ENCODE measurements at regions not wholly inside any gene's neighbourhood (a gene's known extent, or its start where the extent isn't known, plus 50 kb on each side); places are given as distances from the start of the nearest gene placed in this dataset.

GRCh38 chr4:178165251-178165950 is 723.2 kb upstream of the AGA start:
- Histone ChIP-seq H4K20me1 (ENCODE audit: insufficient read depth, low read length) (no peaks in the 10 kb centered on the region), H3K27ac (ENCODE audit: low read depth in 1 of 2, low read length in 2 of 2) (no peak overlapping the region), H3K79me2 (ENCODE audit: insufficient read depth, low read length) (no peaks in the 10 kb centered on the region), H2AFZ (ENCODE audit: insufficient read depth, low read depth, low read length, poor library complexity, severe bottlenecking) (no peak overlapping the region), H3K4me2 (replicated peaks; ENCODE audit: extremely low read depth, low read length, poor library complexity, severe bottlenecking) (no peak overlapping the region), H3K36me3 (replicated peaks in 1 of 2; ENCODE audit: control insufficient read depth in 1 of 2, insufficient read depth in 2 of 2, low read length in 2 of 2) (no peaks in the 10 kb centered on the region), H3K4me3 (replicated peaks in 1 of 3; ENCODE audit: low read depth in 2 of 3, low read length in 3 of 3) (no peak overlapping the region), H3K4me1 (ENCODE audit: control insufficient read depth in 1 of 2, insufficient read depth in 2 of 2, low read length in 2 of 2) (no peaks in the 10 kb centered on the region), H3K9ac (ENCODE audit: insufficient read depth, low read length, poor library complexity, severe bottlenecking) (no peak overlapping the region), H3K9me3 (replicated peaks in 1 of 2; ENCODE audit: control insufficient read depth in 1 of 2, insufficient read depth in 1 of 2, low read length in 2 of 2) (peaks cover 12 to 17% of the 10 kb centered on the region in 2 donors), H3K27me3 (ENCODE audit: control insufficient read depth in 2 of 2, insufficient read depth in 2 of 2, low read length in 2 of 2) (no peaks in the 10 kb centered on the region)
- no peak overlapping the region for H3K4me3 Mint-ChIP-seq
- peaks cover 0 to 18% (median 9%) of the 10 kb centered on the region in 7 donors for H3K9me3 Mint-ChIP-seq
- WGBS (ENCODE audit: insufficient coverage), result 81% methylated on average over 5 of the region's 11 CpGs
- H3K36me3 Mint-ChIP-seq, result no peaks in the 10 kb centered on the region
- no peak for TF ChIP-seq CTCF (IDR thresholded peaks at IDR 0.05)
- intact Hi-C loops (cut with micrococcal nuclease), result no loop called here
- H3K27me3 Mint-ChIP-seq (ENCODE audit: low read depth in 3 of 3), result no peaks in the 10 kb centered on the region
- no peak for DNase-seq
- H3K4me1 Mint-ChIP-seq, result no peaks in the 10 kb centered on the region
- H3K27ac Mint-ChIP-seq, result no peak overlapping the region

- TF ChIP-seq CTCF (IDR thresholded peaks at IDR 0.05), result no peak
- 88% methylated on average over 2 of the region's 5 CpGs for WGBS (ENCODE audit: insufficient coverage)
- intact Hi-C loops (cut with micrococcal nuclease), result no loop called here
- H3K36me3 Mint-ChIP-seq, result no peaks in the 10 kb centered on the region
- Histone ChIP-seq H3K79me2 (ENCODE audit: insufficient read depth, low read length) (no peaks in the 10 kb centered on the region), H4K20me1 (ENCODE audit: insufficient read depth, low read length) (no peaks in the 10 kb centered on the region), H3K4me2 (replicated peaks; ENCODE audit: extremely low read depth, low read length, poor library complexity, severe bottlenecking) (no peak overlapping the region), H3K4me1 (ENCODE audit: control insufficient read depth in 1 of 2, insufficient read depth in 2 of 2, low read length in 2 of 2) (no peaks in the 10 kb centered on the region), H3K9me3 (replicated peaks in 1 of 2; ENCODE audit: control insufficient read depth in 1 of 2, insufficient read depth in 1 of 2, low read length in 2 of 2) (peaks cover 9 to 12% of the 10 kb centered on the region in 2 donors), H3K9ac (ENCODE audit: insufficient read depth, low read length, poor library complexity, severe bottlenecking) (no peak overlapping the region), H3K27me3 (ENCODE audit: control insufficient read depth in 2 of 2, insufficient read depth in 2 of 2, low read length in 2 of 2) (no peaks in the 10 kb centered on the region), H3K4me3 (replicated peaks in 1 of 3; ENCODE audit: low read depth in 2 of 3, low read length in 3 of 3) (no peak overlapping the region), H3K36me3 (replicated peaks in 1 of 2; ENCODE audit: control insufficient read depth in 1 of 2, insufficient read depth in 2 of 2, low read length in 2 of 2) (no peaks in the 10 kb centered on the region), H3K27ac (ENCODE audit: low read depth in 1 of 2, low read length in 2 of 2) (no peak overlapping the region), H2AFZ (ENCODE audit: insufficient read depth, low read depth, low read length, poor library complexity, severe bottlenecking) (no peak overlapping the region)
- peaks cover 2 to 19% (median 7%) of the 10 kb centered on the region in 7 donors for H3K9me3 Mint-ChIP-seq
- no peak for DNase-seq
- H3K4me1 Mint-ChIP-seq, result no peaks in the 10 kb centered on the region
- H3K27ac Mint-ChIP-seq, result no peak overlapping the region
- H3K4me3 Mint-ChIP-seq, result no peak overlapping the region
- no peaks in the 10 kb centered on the region for H3K27me3 Mint-ChIP-seq (ENCODE audit: low read depth in 3 of 3)
These were observed 723.7 kb upstream of the AGA start for GRCh38 chr4:178165951-178166308.

Measured in CD14-positive monocyte (primary cell).